NCI-H345 (cell line): ENCODE measurements at regions not wholly inside any gene's neighbourhood (a gene's known extent, or its start where the extent isn't known, plus 50 kb on each side); places are given as distances from the start of the nearest gene placed in this dataset.

Experiments
- DNase-seq: peaks from one replicate; lab custom pipeline; 2025; lab: John Stamatoyannopoulos, UW

DNA sequence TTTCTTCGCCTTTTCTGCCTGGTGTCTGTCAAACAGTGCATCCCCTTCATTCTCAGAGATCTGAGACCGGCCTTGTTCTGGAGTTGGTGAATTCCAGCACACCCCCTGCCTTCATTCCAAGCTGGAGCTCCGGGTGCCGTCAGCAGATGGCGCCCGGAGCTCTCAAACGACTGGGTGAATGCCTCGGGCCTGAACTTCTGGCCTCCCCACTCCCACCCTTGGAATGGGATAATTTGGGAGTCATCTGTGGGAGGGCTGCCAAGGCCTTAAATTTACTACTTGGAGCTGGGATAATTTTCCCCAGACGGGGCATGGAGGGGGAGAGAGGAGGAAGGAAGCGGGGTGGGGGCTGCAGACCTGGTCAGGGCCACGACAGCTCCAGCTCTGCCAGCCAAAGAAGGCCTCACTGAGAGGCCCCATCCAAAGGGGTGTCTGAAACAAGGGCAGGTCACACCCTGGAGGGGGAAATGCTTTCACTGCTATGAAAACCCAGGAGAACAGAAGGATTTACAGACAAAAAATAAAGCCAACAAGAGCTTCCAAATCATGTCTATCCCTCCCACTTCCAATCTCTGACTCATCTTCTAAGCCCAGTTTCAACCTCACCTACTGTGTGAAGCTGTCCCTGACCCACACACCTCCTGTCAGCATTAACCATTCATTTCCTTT, 187.9 kb downstream of the OPA1 start:
- peak; percentile 68 for DNase-seq

DNA sequence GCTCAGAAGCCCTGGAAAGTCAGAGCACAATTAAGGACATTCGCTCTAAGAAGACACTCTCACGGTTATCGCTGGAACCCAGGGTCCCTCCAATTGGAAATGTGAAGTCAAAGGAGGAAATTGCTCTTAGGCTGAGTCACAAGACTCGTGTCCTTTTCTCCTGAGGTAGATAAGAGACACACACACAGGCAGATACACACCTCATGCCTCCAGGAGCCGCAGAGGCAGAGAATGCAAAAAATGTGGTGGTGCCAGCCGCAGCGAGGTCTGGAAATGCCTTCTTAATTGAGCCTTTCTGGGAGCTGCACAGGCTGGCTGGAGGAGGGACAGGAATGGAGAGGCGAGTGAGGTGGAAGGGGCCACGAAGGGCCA, 189.3 kb downstream of the OPA1 start:
- no peak for DNase-seq

DNA sequence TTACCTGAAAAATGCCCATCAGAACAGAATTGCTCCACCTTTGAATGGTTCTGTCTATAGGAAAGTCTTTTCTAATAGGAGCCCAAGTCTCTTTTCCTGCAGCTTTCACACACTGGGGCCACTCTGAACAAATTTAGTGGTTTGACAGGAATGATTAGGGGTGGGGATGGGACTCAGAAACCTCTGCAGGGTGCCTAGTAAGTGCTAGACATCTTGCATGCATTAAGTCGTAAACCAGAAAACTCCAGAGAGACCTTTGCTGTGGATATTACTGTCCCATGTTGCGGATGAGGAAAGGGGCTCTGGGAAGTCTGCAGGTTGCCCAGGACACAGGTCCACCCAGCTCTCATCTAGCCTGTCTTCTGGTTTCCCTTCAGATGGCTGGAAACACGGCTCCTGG, 189.7 kb downstream of the OPA1 start:
- no peak for DNase-seq

DNA sequence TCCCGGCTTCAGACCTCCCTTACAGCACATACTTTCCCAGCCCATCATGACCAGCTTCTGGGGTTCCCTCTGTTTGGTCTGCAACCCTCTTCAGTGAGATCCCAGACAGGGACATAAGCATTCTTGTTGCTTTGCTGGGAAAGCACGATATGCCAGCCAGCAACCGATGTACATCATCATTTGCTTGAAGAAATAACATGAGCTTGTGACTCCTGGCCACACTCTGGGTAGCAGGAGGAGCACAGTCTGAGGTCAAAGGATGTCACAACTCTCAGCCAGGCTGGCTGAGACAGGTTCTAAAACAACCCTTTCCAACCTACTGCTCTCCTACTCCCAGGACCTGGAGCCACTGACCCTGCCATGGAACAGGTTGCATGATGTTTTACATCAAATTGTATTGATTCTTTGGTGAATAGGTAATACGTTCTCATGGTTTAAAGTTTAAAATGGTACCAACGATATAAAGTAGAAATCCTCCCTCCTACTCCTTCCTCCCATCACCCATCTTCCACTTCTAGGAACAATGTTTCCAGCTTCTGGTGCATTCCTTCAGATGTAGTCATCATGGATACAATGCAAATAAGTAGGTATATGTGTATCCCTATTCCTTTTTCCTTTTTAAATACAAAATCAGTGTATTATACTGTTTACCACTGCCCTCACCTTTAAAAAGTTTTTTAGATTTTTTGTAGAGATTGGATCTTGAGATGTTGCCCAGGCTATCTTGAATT, 190.3 kb downstream of the OPA1 start:
- no peak for DNase-seq

DNA sequence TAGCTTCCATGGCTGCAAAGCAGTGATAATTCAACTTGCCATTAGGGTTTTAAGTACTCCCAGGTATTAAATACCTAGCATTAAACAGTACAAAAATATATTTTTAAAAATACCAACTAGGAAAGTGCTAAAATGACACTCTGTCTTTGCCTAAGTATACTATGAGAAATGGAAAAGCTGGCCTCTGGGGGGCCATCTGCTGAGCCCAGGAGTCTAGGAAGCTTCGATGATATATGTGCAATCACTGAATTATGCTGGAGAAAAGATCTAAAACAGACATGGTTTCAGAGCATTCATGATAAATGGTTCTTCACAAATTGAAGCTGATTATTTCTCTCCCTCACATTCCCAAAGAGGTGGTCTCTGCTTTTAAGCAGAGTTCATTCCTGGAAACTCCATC, 191.8 kb downstream of the OPA1 start:
- no peak for DNase-seq

DNA sequence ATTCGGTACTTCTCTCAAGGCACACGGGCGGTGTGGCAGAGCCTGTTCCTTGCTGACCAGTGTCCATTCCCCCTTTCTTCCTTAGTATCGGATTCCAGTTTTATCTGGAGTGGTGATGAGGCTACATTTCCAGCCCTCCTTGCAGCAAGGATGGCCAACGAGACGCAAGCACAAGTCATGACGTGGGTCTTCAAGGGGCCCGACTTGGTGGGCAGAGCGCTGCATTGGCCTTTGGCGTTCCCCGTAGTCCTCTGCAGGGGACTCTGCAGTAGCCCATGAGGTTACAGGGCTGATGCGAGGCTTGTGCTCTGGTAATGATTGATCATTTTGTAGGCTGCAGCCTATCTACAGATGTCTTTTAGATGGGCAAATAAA, 194.5 kb downstream of the OPA1 start:
- no peak for DNase-seq

DNA sequence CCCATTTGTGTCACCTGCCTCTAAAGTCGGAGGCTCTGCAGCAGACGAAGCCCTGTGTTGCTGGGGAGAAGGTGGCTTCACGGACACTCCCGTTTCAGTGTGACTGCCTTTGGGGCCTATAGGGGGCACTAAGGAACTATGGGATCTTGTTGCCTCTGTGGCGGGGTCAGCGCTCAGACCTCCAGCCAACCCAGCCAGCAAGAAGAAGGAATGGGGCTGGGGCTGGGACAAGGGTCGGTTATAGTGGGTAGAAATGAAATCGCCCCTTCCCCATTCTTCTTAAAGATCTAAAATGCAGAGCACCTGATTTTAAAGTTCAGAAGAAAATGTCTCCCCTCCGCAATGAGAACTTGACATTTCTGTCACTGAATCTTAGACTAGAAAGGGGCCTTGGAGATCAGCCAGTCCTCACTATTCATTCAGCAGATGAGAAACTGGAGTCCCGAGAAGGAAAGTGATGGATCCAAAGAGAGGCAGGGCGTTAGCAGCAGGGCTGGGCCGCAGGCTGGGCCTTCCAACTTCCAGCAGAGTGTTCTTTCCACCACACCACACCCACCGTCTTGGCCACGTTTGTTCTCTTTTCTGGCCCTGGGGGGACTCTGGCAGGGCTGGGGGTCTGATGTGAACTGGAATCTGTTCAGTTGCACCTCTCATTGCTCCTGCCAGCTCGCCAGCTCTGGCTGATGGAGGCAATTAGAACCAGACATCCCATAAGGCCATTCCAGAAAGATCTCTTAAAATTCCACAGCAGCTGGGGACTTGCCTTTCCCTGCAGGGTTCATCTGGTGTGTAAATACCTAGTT, 195.4 kb downstream of the OPA1 start:
- DNase-seq = peak; percentile 53

DNA sequence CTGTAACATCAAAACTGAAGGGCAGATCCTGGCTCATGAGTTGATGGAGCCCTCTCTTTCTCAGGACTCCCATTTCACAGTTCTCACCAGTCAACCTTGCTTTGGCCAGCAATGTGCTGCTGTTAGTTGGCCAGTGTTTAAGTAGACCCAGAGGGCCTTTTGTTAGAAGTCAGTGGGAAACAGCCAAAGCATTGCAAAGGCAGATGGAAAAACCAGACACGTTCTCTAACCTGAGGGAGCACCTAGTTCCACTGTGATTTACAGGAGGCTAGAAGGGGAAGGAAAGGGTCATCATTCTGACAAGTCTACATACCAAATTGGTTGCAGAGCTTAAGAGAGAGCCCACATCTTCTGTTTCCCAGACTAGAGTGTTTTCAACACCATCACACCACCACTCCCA, 196.4 kb downstream of the OPA1 start:
- DNase-seq = no peak

DNA sequence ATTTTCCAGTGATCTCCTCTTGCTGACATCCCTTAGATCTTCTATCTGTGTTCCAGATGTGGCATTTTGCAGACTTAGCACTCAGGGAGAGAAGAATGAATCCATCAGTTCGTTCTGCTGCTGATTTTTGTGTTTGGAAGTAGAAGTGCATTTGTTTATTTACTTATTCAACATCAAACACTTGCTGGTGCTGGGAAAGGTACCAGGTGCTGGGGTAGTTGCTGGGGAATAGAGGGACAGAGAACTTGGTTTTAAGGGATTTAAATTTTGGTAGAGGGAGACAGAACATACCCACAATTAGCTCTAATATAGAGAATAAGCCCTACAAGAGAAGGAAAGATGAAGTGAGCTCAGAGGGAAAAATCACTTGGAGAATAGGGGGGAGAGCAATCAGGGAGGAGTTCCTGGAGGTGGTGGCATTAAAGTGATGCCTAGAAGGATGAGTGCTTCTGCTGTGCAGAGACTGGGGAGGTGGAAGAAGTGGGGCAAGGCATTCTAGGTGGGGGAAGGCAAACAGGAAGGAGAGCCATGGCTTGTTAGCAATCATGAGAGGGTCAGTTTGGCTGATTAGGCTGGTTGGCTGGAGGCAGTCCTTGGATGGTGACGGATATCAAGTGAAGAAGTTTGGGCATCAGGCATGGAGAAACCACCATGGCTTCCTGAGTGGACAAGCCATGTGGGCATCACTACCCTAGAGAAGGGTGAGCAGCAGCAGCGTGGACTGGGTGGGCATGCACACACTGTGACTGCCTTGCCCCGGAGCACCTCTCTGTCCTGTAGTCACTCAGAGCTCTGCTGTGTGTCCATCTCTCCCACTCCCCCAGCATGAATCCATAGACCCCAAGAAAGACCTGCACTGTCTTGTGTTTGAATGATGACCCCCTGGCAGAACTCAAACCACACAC, 197.3 kb downstream of the OPA1 start:
- peak; percentile 34 for DNase-seq

DNA sequence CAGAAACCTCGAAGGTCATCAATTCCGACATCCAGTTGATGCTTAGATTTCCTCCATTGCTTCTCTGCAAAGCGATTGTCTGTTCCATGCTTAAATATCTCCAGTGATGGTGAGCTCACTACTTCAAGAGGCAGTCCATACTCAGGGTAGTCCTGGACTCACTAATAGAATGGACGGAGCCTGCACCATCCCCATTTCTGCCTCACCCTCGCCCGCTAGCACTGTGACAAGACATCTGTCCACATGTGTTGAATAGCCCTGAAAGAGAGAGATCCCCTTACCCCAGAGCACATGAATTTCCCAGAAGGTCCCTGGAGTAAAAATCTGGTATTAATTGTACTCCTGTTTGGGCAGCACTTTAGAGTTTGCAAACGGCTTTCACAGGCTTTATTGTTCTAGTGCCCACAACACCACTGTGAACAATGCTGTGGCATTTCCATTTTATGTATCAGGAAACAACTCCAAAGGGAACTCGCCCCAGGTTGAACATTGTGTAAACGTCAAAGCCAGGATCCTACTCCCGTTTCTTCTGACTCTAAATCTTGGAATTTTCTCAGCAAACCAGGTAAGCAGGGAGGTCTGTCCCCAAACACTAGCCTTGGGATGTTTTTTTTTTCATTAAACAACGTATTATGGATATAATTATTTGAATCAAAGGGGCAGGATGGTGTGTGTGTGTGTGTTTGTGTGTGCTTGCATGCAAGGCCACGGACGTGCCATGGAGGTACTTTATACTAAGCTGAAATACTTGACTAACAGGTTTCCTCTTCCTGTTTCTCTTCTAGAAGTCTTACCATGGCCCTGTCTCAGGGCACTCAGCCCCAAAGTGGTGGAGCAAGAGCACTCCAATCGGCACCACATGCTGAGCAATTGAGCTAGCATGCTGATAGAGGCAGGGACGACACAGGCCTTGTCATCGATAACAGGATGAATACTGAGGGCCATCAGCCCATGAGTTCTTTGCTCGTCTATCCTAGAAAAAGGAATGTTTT, 198.3 kb downstream of the OPA1 start:
- DNase-seq = peak; percentile 88

DNA sequence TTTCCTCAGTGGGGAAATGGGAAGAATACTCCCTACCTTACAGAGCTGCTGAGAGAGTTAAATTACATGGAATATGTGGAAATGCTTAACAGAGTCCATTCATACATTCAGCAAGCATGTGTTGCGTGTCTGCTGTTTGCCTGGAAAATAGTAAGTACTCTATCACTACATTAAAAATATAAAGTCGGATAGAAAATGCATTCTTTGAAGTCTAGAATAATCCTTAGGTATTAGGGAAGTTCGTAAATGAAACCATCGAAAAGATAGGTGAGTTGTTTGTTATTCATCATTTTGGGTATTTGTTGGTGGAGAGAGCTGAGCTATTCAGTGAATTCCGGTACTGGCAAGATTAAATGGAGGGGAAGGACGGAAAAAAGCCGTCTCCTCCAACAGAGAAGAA, 200.1 kb downstream of the OPA1 start:
- DNase-seq = no peak

DNA sequence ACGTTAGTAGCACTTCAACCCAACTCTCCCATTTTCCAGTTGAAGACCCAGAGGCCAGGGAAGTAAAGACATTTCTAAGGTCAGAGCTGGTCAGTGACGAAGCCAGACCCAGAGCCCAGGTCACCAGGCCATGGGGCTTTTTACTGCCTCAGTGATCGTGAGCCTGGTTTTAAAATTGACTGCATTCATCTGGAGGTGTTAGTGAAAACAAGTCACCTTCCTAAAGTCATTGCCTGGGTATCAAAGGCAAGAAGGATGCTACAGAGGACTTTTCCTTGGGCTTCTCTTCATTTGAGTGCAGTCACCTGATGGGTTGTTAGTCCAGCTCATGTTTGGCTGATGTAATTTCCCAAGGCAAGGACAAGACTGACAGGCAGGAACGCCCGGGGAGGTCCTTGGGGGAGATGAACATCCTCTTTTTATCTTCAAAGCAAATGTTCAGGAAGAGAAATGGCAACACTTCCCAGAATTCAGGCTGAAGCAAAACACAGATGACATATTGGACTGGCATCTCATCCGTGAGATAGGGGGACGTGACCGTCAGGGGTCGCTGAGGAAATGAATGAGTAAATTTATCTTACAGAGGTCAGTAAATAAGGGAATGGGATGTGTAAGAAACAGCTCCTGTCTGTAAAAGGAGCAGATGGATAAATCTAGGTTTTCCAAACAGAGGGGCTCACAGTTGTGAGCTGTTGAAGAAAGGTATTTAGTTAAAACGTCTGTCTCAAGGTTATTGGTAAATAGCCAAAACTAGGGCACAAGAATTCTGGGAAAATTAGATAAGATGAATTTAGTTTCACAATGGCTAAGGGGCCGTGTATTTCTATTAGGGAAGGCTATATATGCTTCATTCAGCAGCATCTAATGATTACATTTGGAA, 201.2 kb downstream of the OPA1 start:
- no peak for DNase-seq

DNA sequence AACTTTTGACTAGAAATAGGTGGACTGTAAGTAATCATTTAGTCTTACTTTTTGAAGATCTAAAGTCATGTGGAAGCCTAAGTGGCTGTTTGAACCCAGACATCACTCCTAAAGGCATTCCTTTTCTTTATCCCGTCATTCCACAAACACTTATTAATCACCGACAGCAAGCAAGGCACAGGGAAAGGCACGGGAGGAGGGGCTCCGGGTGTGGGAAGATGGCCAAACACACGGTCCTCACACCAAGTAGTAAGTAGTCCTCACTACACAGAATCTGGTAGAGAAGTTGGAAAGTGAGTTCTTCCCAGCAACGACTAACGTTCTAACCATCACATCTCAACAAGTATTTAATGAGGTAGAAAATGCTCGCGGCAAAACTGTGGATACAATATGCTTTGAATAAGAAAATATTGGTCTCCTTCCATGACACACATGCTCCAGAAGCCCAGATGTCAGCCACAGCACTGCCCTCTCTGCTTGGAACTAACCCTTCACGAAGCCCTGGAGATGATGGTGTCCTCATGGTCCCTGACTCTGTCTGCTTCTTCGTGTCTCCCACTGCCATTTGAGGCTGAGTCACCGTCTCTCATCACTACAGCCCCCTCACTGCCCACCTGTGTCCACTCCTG, 202.2 kb downstream of the OPA1 start:
- DNase-seq = no peak

DNA sequence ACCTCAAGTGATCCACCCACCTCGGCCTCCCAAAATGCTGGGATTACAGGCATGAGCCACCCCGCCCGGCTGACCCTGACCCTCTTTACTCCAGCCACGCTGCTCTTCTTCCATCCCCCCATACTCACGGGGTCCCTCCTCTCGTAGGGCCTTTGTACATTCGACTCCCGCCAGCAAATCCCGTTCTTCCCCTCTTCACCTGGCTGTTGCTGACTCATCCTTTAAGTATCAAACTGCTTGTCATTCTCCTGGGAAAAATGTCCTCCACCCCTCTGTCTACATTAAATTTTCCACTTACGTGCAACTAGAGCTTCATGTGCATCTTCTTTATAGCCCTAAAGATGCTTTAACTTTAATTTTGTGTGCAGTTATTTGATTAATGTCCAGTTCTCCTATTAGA, 203.1 kb downstream of the OPA1 start:
- no peak for DNase-seq

DNA sequence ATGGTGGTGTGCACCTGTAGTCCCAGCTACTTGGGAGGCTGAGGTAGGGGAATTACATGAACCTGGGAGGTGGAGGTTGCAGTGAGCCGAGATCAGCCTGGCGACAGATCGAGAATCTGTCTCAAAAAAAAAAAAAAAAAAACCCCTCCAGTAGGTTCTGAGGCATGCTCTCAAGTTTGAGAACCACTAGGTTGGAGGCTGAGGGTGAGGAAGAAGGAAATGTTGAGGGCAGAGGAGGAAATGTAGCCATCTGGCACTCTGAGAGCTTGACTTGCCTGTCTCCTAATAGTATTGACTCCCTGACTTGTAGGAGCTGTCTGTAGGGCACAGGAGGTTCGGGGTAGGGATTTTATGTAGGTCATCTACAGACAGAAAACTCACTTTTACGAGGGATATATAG, 204.6 kb downstream of the OPA1 start:
- no peak for DNase-seq

DNA sequence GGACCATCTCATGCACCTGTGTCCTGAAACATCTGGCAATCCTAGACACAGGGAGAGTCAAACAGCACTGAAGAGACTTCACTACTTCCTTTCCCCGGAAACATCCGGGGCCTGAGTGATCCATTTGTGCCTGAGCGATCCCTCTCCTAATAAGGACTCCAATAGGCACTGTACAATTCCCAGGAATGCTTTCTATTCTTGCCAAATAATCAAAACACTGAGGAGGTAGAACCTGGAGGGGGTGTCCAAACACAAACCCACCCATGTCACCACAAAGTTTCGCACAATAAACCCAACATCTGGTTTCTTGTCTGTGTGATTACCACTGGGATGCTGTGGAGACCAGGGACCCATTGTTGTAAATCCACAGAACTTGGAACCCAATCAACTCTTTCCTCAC, 205.0 kb downstream of the OPA1 start:
- no peak for DNase-seq

DNA sequence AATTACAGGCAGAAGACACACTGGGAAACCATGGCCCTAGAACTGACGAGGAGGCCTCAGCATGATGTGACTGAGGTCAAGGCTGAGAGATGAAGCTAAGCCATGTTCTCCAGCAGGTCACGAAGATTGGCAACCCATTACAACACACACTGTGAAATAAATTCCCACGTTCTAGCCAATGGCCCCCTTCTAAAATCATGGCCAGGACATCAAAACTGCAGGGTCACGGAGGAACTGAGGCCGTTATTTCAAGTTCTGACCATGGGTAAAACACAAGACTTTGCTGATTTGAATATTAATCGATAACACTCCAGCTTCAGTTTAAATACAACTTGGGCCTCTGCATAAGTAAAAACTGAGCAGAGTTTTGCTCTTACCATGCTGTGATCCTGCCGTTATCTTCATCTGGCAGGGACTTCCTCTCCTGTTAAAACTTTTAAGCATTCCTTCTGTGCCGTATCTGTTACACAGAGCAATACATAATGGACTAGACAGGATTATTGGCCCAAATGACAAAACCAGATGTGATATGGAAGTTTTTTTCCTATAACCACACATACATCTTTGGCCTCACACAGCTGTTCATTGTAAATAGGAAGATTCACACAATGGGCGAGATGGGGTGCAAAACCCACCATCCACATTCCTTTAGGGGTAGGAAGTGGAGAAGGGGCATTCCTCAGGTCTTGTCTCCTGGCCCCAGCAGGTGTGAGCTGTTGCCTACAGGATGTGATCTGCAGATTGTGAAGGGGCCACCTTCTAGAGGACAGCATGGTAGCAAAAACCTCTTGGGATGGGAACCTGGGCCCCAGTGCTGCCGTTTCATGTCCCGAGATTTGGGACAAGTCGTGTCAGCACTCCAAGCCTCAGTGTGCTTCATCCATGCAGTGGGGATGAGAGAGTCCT, 207.4 kb downstream of the OPA1 start:
- DNase-seq = no peak

DNA sequence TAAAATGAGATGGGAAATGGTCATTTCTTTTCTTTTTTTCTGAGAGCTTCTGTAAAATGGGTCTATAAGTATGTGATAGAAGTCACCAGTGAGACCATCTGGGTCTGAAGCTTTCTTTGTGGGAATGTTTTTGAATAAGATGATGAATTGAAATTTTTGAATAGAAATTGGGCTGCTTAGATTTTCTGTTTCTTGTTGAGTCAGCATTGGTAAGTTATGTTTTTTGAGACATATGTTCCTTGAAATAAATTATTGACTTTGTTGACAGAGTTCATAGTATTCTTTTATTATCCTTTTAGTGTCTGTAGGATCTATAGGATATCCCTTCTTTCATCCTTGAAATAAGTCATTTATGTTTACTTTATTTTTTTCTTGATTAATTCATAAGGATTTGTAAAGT, 208.1 kb downstream of the OPA1 start:
- DNase-seq = no peak
